ENCODE measurements at regions not wholly inside any gene's neighbourhood (a gene's known extent, or its start where the extent isn't known, plus 50 kb on each side); places are given as distances from the start of the nearest gene placed in this dataset.

- DNase-seq (ENCODE audit: low read depth), result no peak
- no peak overlapping the region for H3K4me3 ChIP-seq (ENCODE audit: low read length)
- TF ChIP-seq, protein P1, sequence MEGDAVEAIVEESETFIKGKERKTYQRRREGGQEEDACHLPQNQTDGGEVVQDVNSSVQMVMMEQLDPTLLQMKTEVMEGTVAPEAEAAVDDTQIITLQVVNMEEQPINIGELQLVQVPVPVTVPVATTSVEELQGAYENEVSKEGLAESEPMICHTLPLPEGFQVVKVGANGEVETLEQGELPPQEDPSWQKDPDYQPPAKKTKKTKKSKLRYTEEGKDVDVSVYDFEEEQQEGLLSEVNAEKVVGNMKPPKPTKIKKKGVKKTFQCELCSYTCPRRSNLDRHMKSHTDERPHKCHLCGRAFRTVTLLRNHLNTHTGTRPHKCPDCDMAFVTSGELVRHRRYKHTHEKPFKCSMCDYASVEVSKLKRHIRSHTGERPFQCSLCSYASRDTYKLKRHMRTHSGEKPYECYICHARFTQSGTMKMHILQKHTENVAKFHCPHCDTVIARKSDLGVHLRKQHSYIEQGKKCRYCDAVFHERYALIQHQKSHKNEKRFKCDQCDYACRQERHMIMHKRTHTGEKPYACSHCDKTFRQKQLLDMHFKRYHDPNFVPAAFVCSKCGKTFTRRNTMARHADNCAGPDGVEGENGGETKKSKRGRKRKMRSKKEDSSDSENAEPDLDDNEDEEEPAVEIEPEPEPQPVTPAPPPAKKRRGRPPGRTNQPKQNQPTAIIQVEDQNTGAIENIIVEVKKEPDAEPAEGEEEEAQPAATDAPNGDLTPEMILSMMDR (IDR thresholded peaks at IDR 0.05; ENCODE audit: insufficient read depth, low read depth, low read length, missing control alignments), result no peak
Measured at GRCh38 chr2:239494578-239494977, 93.8 kb upstream of the HDAC4 start.

- TF ChIP-seq, protein P1 (IDR thresholded peaks at IDR 0.05; ENCODE audit: insufficient read depth, low read depth, low read length, missing control alignments), result no peak
- DNase-seq (ENCODE audit: low read depth), result no peak
- no peak overlapping the region for H3K4me3 ChIP-seq (ENCODE audit: low read length)
Measured at GRCh38 chr2:239489481-239489880, 88.7 kb upstream of the HDAC4 start.

DNA sequence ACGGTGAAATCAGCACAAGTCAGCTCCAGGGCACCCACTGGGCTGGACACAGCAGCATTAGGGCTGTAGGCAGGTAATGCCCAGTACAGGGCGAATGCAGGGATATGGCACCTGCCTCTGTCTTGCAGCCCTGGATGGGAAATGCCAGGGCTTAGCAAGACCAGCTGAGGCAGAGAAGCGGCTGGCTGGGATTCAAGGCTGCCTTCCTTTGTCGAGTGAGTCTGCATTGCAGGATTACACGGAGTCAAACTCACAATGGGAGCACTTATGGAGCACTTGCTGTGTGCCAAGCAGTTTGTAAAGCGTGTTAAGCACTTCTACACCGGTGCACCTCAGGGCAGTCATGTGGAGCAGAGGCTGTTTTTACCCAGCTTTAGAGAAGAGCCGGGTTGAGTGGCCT lies 87.3 kb upstream of the HDAC4 start:
- DNase-seq (ENCODE audit: low read depth), result no peak
- TF ChIP-seq, protein P1 (IDR thresholded peaks at IDR 0.05; ENCODE audit: insufficient read depth, low read depth, low read length, missing control alignments), result no peak
- no peak overlapping the region for H3K4me3 ChIP-seq (ENCODE audit: low read length)

DNA sequence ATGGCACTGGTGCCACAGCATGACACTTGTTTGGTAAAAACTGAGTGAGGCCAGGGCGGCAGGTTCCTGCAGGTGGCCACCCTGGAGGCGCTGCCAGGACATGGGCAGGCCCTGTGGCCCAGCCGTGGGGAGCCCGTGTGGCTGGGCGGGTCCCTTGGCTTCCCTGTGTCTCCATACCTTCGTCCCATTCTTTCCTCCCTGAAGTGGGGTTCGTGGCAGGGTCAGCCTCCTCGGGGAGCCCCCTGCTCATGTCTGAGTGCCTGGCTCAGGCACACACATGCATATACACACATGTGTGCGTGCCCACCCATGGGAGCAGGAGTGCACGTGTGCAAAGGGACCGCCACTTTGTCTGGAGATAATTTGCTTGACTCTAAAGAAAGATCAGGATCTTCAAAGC lies 86.5 kb upstream of the HDAC4 start:
- no peak overlapping the region for H3K4me3 ChIP-seq (ENCODE audit: low read length)
- DNase-seq (ENCODE audit: low read depth), result no peak
- TF ChIP-seq, protein P1 (IDR thresholded peaks at IDR 0.05; ENCODE audit: insufficient read depth, low read depth, low read length, missing control alignments), result no peak

DNA sequence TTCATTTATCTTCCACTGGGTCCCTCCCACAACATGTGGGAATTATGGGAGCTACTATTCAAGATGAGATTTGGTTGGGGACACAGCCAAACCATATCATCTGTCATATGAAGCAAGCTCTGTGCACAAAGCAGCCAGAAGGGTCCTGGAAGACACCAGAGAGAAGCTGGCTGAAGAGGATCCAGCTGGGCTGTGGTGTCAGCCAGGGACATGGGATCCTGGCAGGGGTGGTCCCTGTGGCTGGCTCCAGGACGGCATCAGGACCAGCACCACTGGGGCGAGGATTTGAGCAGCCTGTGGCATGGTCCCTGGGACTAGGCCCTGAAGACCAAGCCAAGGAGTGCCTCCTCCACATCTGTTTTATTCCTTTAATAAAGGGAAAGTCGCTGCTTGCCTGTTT lies 84.8 kb upstream of the HDAC4 start:
- H3K4me3 ChIP-seq (ENCODE audit: low read length), result no peak overlapping the region
- TF ChIP-seq, protein P1 (IDR thresholded peaks at IDR 0.05; ENCODE audit: insufficient read depth, low read depth, low read length, missing control alignments), result no peak
- no peak for DNase-seq (ENCODE audit: low read depth)

- no peak for DNase-seq (ENCODE audit: low read depth)
- H3K4me3 ChIP-seq (ENCODE audit: low read length), result no peak overlapping the region
- TF ChIP-seq, protein P1 (IDR thresholded peaks at IDR 0.05; ENCODE audit: insufficient read depth, low read depth, low read length, missing control alignments), result no peak
Measured at GRCh38 chr2:239484571-239485355, 83.9 kb upstream of the HDAC4 start.
